Smooth muscle cell (in vitro differentiated cells): ENCODE measurements at regions not wholly inside any gene's neighbourhood (a gene's known extent, or its start where the extent isn't known, plus 50 kb on each side); places are given as distances from the start of the nearest gene placed in this dataset.

Experiments used
- DNase-seq: peaks from one replicate; lab custom pipeline; 2025; ENCODE audit not compliant: unreplicated experiment; lab: John Stamatoyannopoulos, UW
- H2AFZ ChIP-seq: fragments of 200-600 bp; sonication (generic); 2 replicates; pipeline ENCODE4 v1.6.0; 2016; ENCODE audit warnings: antibody characterized with exemption, low read depth, mild to moderate bottlenecking
- H3F3A ChIP-seq: fragments of 200-600 bp; sonication (generic); 2 replicates; pipeline ENCODE4 v1.6.0; 2017; ENCODE audit warnings: antibody characterized with exemption, low read depth
- H3K27ac ChIP-seq: fragments of 200-600 bp; sonication (generic); 2 replicates; pipeline ENCODE4 v1.5.1; 2016; ENCODE audit warnings: low read depth, mild to moderate bottlenecking
- H3K27me3 ChIP-seq: fragments of 200-600 bp; sonication (generic); 2 replicates; pipeline ENCODE4 v1.6.1; 2016; ENCODE audit warnings: low read depth, mild to moderate bottlenecking
- H3K36me3 ChIP-seq: fragments of 200-600 bp; sonication (generic); 2 replicates; pipeline ENCODE4 v1.5.1; 2016; ENCODE audit warnings: low read depth
- H3K4me1 ChIP-seq: fragments of 200-600 bp; sonication (generic); 2 replicates; pipeline ENCODE4 v1.5.1; 2016; ENCODE audit warnings: low read depth
- H3K4me2 ChIP-seq: fragments of 200-600 bp; sonication (generic); 2 replicates; pipeline ENCODE4 v1.6.0; 2016; ENCODE audit warnings: mild to moderate bottlenecking
- H3K4me3 ChIP-seq: fragments of 200-600 bp; sonication (generic); 2 replicates; pipeline ENCODE4 v1.5.1; 2016; ENCODE audit warnings: mild to moderate bottlenecking
- H3K79me2 ChIP-seq: fragments of 200-600 bp; sonication (generic); 2 replicates; pipeline ENCODE4 v1.6.0; 2016; ENCODE audit warnings: low read depth, mild to moderate bottlenecking
- H3K9ac ChIP-seq: fragments of 200-600 bp; sonication (generic); 2 replicates; pipeline ENCODE4 v1.6.0; 2016; ENCODE audit warnings: low read depth
- H3K9me3 ChIP-seq: fragments of 200-600 bp; sonication (generic); replicated peaks from 2 replicates; pipeline ENCODE4 v1.5.1; 2016; ENCODE audit warnings: low read depth
- H4K20me1 ChIP-seq: fragments of 200-600 bp; sonication (generic); 2 replicates; pipeline ENCODE4 v1.6.0; 2016; ENCODE audit warnings: low read depth
- CTCF ChIP-seq: fragments of 200-600 bp; sonication (generic); IDR thresholded peaks from 2 replicates; pipeline ENCODE4 v1.5.1; 2017; ENCODE audit warnings: borderline replicate concordance, mild to moderate bottlenecking, antibody characterized with exemption; ENCODE audit not compliant: insufficient read depth, poor library complexity, severe bottlenecking
- WGBS: methylation state at CpG from one replicate; pipeline ENCODE4 v1.1.7; 2016; ENCODE audit warnings: low lambda C conversion rate; 5-methylcytosine and 5-hydroxymethylcytosine counted together

GRCh38 chr13:111973605-111974340, 93.2 kb upstream of the SOX1 start:
- Histone ChIP-seq H4K20me1 (no peaks in the 10 kb centered on the region), H3K27me3 (peaks cover 32% of the 10 kb centered on the region), H3K79me2 (no peaks in the 10 kb centered on the region), H2AFZ (no peak overlapping the region), H3K4me1 (no peaks in the 10 kb centered on the region), H3K9ac (no peak overlapping the region), H3K4me2 (no peak overlapping the region), H3K4me3 (no peak overlapping the region), H3K36me3 (no peaks in the 10 kb centered on the region), H3F3A (no peaks in the 10 kb centered on the region), H3K9me3 (no peaks in the 10 kb centered on the region), H3K27ac (no peak overlapping the region)
- 65% methylated on average over 16 of the region's 16 CpGs for WGBS
- TF ChIP-seq CTCF: no peak
- no peak for DNase-seq

GRCh38 chr13:111974341-111974640, 92.7 kb upstream of the SOX1 start:
- Histone ChIP-seq H3K4me1 (no peaks in the 10 kb centered on the region), H3K9me3 (no peaks in the 10 kb centered on the region), H4K20me1 (no peaks in the 10 kb centered on the region), H3K9ac (no peak overlapping the region), H3K36me3 (no peaks in the 10 kb centered on the region), H3K27me3 (peaks cover 30% of the 10 kb centered on the region), H2AFZ (no peak overlapping the region), H3K4me3 (no peak overlapping the region), H3K4me2 (no peak overlapping the region), H3F3A (no peaks in the 10 kb centered on the region), H3K79me2 (no peaks in the 10 kb centered on the region), H3K27ac (no peak overlapping the region)
- 92% methylated on average over 13 of the region's 13 CpGs for WGBS
- TF ChIP-seq CTCF: no peak
- DNase-seq: no peak

GRCh38 chr13:111975539-111976473, 91.1 kb upstream of the SOX1 start:
- Histone ChIP-seq H3K9me3 (no peaks in the 10 kb centered on the region), H3K4me2 (no peak overlapping the region), H3K27me3 (peaks cover 28% of the 10 kb centered on the region), H3K36me3 (no peaks in the 10 kb centered on the region), H3F3A (no peaks in the 10 kb centered on the region), H3K9ac (no peak overlapping the region), H3K4me1 (no peaks in the 10 kb centered on the region), H4K20me1 (no peaks in the 10 kb centered on the region), H3K4me3 (no peak overlapping the region), H3K79me2 (no peaks in the 10 kb centered on the region), H3K27ac (no peak overlapping the region), H2AFZ (no peak overlapping the region)
- 93% methylated on average over 32 of the region's 49 CpGs for WGBS
- DNase-seq: no peak
- TF ChIP-seq CTCF: no peak
